Heart left ventricle (tissue), 16 donors: ENCODE measurements at regions not wholly inside any gene's neighbourhood (a gene's known extent, or its start where the extent isn't known, plus 50 kb on each side); places are given as distances from the start of the nearest gene placed in this dataset.
A peak's percentile ranks its signal among the peaks of the same experiment; 100 is the strongest.

ENCODE experiments used
- ATAC-seq, 4 donors: fragments of 200-7000 bp; cut with Tn5 transposase; one replicate each; pipeline ENCODE4 v1.9.1; 2020 to 2022; ENCODE audit warnings: moderate library complexity in 4 of 4, mild to moderate bottlenecking in 3 of 4, moderate number of reproducible peaks in 1 of 4
- DNase-seq, 5 donors: peaks; one replicate each; pipeline ENCODE4 v3.0.0-alpha.2; 2020
- H3K27ac ChIP-seq, 12 donors: fragments of 200-600 bp; sonication (generic) in 4 of 12; one replicate each; pipeline versions ENCODE4 v1.5.0 to v1.8.0; 2016 to 2022; ENCODE audit warnings: mild to moderate bottlenecking in 2 of 12
- H3K27me3 ChIP-seq, 9 donors: fragments of 200-600 bp; sonication (generic) in 2 of 9; one replicate each; pipeline versions ENCODE4 v1.5.1 to v1.8.0; 2016 to 2022; ENCODE audit warnings: mild to moderate bottlenecking in 3 of 9
- H3K36me3 ChIP-seq, 9 donors: fragments of 200-600 bp; sonication (generic) in 2 of 9; one replicate each; pipeline versions ENCODE4 v1.5.0 to v1.8.0; 2018 to 2022; ENCODE audit warnings: mild to moderate bottlenecking in 2 of 9
- H3K4me1 ChIP-seq, 12 donors: fragments of 200-600 bp; sonication (generic) in 4 of 12; one replicate each; pipeline versions ENCODE4 v1.5.0 to v1.8.0; 2016 to 2022; ENCODE audit warnings: mild to moderate bottlenecking in 3 of 12
- H3K4me3 ChIP-seq, 12 donors: fragments of 200-600 bp; sonication (generic) in 4 of 12; one replicate each; pipeline versions ENCODE4 v1.5.0 to v1.8.0; 2017 to 2022; ENCODE audit warnings: mild to moderate bottlenecking in 9 of 12, moderate library complexity in 4 of 12
- H3K9me3 ChIP-seq, 12 donors: fragments of 200-600 bp; sonication (generic) in 4 of 12; one replicate each; pipeline versions ENCODE4 v1.5.0 to v1.8.0; 2016 to 2022; ENCODE audit warnings: mild to moderate bottlenecking in 1 of 12
- POLR2A ChIP-seq, 2 donors: fragments of 450-650 bp; IDR thresholded peaks; one replicate each; pipeline ENCODE4 v1.6.1; 2017; ENCODE audit warnings: antibody characterized with exemption in 2 of 2, mild to moderate bottlenecking in 2 of 2, moderate library complexity in 2 of 2
- WGBS, 4 donors: extraction: QIAGEN DNeasy Blood & Tissue Kit in 2 of 4; methylation state at CpG; one replicate each; pipeline versions ENCODE4 v1.1.5 to v1.1.7; 2013 to 2018; 5-methylcytosine and 5-hydroxymethylcytosine counted together
- intact Hi-C, 10 donors: fragments of 100-400 bp; cut with DNase I; formaldehyde crosslinking; loops; one replicate each; pipeline versions ENCODE4 v1.11.1 to v1.14.2; 2022
- TF ChIP-seq, protein P1 (sequence below), 12 donors: fragments of 200-600 bp; sonication (generic) in 4 of 12; IDR thresholded peaks; one replicate each; pipeline versions ENCODE4 v1.5.0 to v1.8.0; 2018 to 2022; ENCODE audit warnings: antibody characterized with exemption in 12 of 12, mild to moderate bottlenecking in 5 of 12
- donor health status: ischemic (EF 13 %, LVEDD 7.1; RV severe dilation, severe dysfunction).
- donor health status: healthy with polysubstance abuse.
- donor health status: DM: no; HTN: yes; CAD: no.
- donor health status: DM: no; HTN: no; CAD: no.
- donor health status: ischemic (EF 25% LVEDD 6.9; RV normal size, moderate dysfunction).
- donor health status: ischemic (EF 25% LVEDD 5.7; RV mildly dilated, moderate dysfunction).
- donor health status: healthy.
- donor health status: DM: yes; HTN: yes; CAD: no.
- donor health status: ischemic (EF 35%, LVEDD 5.7; RV mildly dilated, moderate dysfunction).
- donor health status: nonischemic (EF 11% LVEDD 7.7; RV severe dilation, severe dysfunction).
- donor health status: DM: yes; HTN: yes; CAD: no.
- donor health status: PGD.
- donor health status: ischemic (EF 29% LVEDD 5.4; RV normal size, mild dysfunction).
- donor health status: nonischemic (EF 23%, LVEDD 6.1; RV moderate dilation, normal function).

DNA sequence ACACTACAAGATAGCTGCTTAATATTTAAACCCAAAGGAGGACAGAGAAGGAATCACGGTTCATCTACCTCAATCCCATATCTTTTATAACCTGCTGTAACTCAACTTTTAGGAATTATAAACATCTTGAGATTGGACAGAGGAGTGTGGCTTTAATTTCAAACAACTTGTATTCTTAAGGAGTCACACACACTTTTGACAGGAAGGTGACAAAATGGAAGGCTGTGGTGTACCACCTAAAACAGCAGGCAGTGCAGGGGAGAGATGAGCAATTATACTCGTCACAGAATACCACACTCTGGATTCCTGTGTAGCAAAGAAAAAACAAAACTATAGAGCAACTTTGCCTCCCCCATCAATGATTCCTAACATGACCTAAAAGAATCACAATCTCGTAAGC, 194.8 kb downstream of the ZEB2 start:
- TF ChIP-seq, protein P1, sequence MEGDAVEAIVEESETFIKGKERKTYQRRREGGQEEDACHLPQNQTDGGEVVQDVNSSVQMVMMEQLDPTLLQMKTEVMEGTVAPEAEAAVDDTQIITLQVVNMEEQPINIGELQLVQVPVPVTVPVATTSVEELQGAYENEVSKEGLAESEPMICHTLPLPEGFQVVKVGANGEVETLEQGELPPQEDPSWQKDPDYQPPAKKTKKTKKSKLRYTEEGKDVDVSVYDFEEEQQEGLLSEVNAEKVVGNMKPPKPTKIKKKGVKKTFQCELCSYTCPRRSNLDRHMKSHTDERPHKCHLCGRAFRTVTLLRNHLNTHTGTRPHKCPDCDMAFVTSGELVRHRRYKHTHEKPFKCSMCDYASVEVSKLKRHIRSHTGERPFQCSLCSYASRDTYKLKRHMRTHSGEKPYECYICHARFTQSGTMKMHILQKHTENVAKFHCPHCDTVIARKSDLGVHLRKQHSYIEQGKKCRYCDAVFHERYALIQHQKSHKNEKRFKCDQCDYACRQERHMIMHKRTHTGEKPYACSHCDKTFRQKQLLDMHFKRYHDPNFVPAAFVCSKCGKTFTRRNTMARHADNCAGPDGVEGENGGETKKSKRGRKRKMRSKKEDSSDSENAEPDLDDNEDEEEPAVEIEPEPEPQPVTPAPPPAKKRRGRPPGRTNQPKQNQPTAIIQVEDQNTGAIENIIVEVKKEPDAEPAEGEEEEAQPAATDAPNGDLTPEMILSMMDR (IDR thresholded peaks at IDR 0.05): no peak
- TF ChIP-seq POLR2A (IDR thresholded peaks at IDR 0.05): no peak
- DNase-seq (no peak), ATAC-seq (peak in 1 of 4 donors; percentile 36)
- WGBS, 4 donors: 61 to 71% (median 63%) methylated on average over 3 of the region's 3 CpGs
- intact Hi-C loops: loop anchor here in 1 of 10 donors (10.0 kb wide), 1 partner anchor 130 kb away; no protein-coding TSS in a partner anchor
- peaks cover 0 to 14% (median 0%) of the 10 kb centered on the region in 12 donors for H3K9me3 ChIP-seq
- H3K4me1 ChIP-seq: peaks cover 0 to 32% (median 3%) of the 10 kb centered on the region in 12 donors
- H3K27me3 ChIP-seq: no peaks in the 10 kb centered on the region
- no peak overlapping the region for H3K4me3 ChIP-seq
- peak overlapping the region in 2 of 12 donors; percentile 11 to 61 for H3K27ac ChIP-seq
- H3K36me3 ChIP-seq: no peaks in the 10 kb centered on the region

DNA sequence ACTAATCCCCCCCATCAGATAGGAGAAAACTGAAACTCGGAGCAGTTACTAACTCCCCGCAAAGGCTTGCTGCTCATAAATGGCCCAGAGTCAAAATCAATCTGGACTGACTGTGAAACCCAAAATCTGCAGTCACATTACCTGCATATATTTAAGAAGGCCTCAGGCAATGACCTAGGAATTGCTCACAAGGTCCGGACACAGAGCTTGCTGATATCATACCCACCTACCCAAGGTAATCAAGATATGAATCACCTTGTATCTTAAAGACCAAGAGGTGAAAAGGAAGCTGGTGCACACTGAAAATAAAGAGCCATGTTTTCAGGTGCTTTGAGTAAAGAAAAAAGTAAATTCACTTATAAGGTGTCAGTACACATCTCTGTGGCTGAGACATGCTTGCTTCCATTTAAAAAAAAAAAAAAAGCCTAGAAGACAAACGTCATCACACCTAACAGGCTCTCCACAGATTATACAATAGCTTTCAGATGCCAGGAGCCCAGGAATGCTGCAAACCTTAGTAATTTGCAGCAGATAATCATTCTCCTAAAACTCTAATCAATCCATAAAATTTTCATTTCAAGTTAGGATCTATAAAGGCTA, 195.4 kb downstream of the ZEB2 start:
- H3K36me3 ChIP-seq: no peaks in the 10 kb centered on the region
- H3K9me3 ChIP-seq: peaks cover 0 to 14% (median 0%) of the 10 kb centered on the region in 12 donors
- TF ChIP-seq POLR2A (IDR thresholded peaks at IDR 0.05): no peak
- TF ChIP-seq, protein P1 (IDR thresholded peaks at IDR 0.05): no peak
- ATAC-seq (peak in 1 of 4 donors; percentile 38), DNase-seq (no peak)
- WGBS, 4 donors: 77 to 79% (median 78%) methylated on average over 4 of the region's 4 CpGs
- peak overlapping the region in 4 of 12 donors; percentile 3 to 61 (median 8) for H3K27ac ChIP-seq
- no peaks in the 10 kb centered on the region for H3K27me3 ChIP-seq
- H3K4me1 ChIP-seq: peaks cover 0 to 32% (median 4%) of the 10 kb centered on the region in 12 donors
- intact Hi-C loops: loop anchor here in 1 of 10 donors (10.0 kb wide), 1 partner anchor 130 kb away; no protein-coding TSS in a partner anchor
- H3K4me3 ChIP-seq: no peak overlapping the region

DNA sequence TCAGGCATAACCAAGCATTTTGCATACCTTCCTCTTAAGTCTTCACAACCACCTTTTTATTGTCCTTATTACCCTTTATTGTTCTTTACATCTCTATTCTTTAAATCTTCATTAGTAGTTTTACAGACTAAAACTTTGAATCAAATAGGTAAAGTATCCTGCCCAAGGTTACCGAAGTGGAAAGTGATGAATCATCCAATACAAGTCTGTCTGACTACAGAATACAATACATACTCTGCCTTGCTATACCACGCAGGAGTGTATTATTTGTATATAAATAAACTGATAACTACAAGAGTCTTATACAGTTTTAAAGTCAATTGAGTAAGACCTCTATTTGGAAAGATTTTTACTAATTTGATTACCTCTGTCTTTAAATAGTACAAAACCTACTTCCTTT, 196.0 kb downstream of the ZEB2 start:
- Histone ChIP-seq H3K4me3 (no peak overlapping the region), H3K27me3 (no peaks in the 10 kb centered on the region), H3K36me3 (no peaks in the 10 kb centered on the region), H3K27ac (no peak overlapping the region), H3K9me3 (peaks cover 0 to 14% (median 0%) of the 10 kb centered on the region in 12 donors), H3K4me1 (peaks cover 0 to 32% (median 4%) of the 10 kb centered on the region in 12 donors)
- TF ChIP-seq POLR2A (IDR thresholded peaks at IDR 0.05): no peak
- TF ChIP-seq, protein P1 (IDR thresholded peaks at IDR 0.05): no peak
- intact Hi-C loops: loop anchor here in 1 of 10 donors (10.0 kb wide), 1 partner anchor 129 kb away; no protein-coding TSS in a partner anchor
- 84 to 98% (median 91%) methylated on average over 2 of the region's 2 CpGs for WGBS, 4 donors
- DNase-seq (no peak), ATAC-seq (no peak)

DNA sequence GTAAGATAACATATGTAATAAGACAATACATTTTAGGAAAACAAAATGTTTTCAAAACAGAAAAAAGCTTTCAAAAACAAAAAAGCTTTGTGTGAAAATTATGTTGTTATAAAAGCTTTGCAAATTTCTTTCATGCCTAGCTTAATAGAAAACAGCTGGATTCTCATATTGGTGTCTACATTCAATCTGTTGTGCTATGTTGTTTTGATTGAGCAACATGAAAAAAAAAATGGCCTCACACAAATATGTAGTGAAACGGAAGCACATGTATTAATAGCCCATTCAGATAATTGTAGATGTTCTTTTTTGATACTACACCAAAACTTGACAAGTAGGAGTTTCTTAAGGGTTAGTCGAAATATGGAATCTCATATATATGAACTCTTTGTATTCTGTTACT, 197.5 kb downstream of the ZEB2 start:
- intact Hi-C loops: loop anchor here in 1 of 10 donors (10.0 kb wide), 1 partner anchor 128 kb away; no protein-coding TSS in a partner anchor
- H3K27ac ChIP-seq: no peak overlapping the region
- no peak for DNase-seq
- 55 to 64% (median 58%) methylated on average over 2 of the region's 2 CpGs for WGBS, 4 donors
- H3K27me3 ChIP-seq: no peaks in the 10 kb centered on the region
- peaks cover 0 to 32% (median 4%) of the 10 kb centered on the region in 12 donors for H3K4me1 ChIP-seq
- ATAC-seq: no peak
- TF ChIP-seq POLR2A (IDR thresholded peaks at IDR 0.05): no peak
- TF ChIP-seq, protein P1 (IDR thresholded peaks at IDR 0.05): no peak
- no peaks in the 10 kb centered on the region for H3K36me3 ChIP-seq
- peaks cover 0 to 14% (median 0%) of the 10 kb centered on the region in 12 donors for H3K9me3 ChIP-seq
- H3K4me3 ChIP-seq: no peak overlapping the region
